WTC11 (cell line): ENCODE measurements at regions not wholly inside any gene's neighbourhood (a gene's known extent, or its start where the extent isn't known, plus 50 kb on each side); places are given as distances from the start of the nearest gene placed in this dataset.
"Not testable (repeated sequence)": the region's sequence is repeated elsewhere in the genome, so short reads cannot be mapped to it uniquely, and the experiment has no call there.

ENCODE experiments used
- ATAC-seq: fragments of 200-7000 bp; cut with Tn5 transposase; 2 replicates; pipeline ENCODE4 v1.10.0; 2021; ENCODE audit warnings: mild to moderate bottlenecking, moderate library complexity
- CTCF ChIA-PET: fragments of 300-600 bp; sonication (Branson Sonifier 250); formaldehyde crosslinking; loops from one replicate; lab custom pipeline; 2021; ENCODE audit warnings: antibody characterized with exemption; lab: Charles Lee
- POLR2A ChIA-PET: fragments of 350-600 bp; sonication (Branson Sonifier 250); formaldehyde crosslinking; loops from one replicate; lab custom pipeline; 2021; ENCODE audit warnings: antibody characterized with exemption; lab: Charles Lee
- DNase-seq: peaks from one replicate; pipeline ENCODE4 v3.0.0; 2021; ENCODE audit warnings: low spot score
- H3K27ac Mint-ChIP-seq: 2 replicates; pipeline ENCODE4 v1.8.0; 2021; ENCODE audit warnings: mixed read lengths
- H3K27me3 Mint-ChIP-seq: 2 replicates; pipeline ENCODE4 v1.8.0; 2021; ENCODE audit warnings: low read depth, mild to moderate bottlenecking, moderate library complexity, mixed read lengths
- H3K36me3 Mint-ChIP-seq: 2 replicates; pipeline ENCODE4 v1.8.0; 2021; ENCODE audit warnings: mixed read lengths
- H3K4me1 Mint-ChIP-seq: 2 replicates; pipeline ENCODE4 v1.8.0; 2022; ENCODE audit warnings: mixed read lengths
- H3K4me3 Mint-ChIP-seq: 2 replicates; pipeline ENCODE4 v1.8.0; 2021; ENCODE audit warnings: mild to moderate bottlenecking, moderate library complexity, mixed read lengths
- H3K9me3 Mint-ChIP-seq: 2 replicates; pipeline ENCODE4 v1.8.0; 2021; ENCODE audit warnings: mixed read lengths
- ATF3 ChIP-seq: sonication (generic); formaldehyde crosslinking; conservative IDR thresholded peaks from 2 replicates; pipeline ENCODE4 v1.8.1; 2022; ENCODE audit warnings: mild to moderate bottlenecking, missing genetic modification reagents
- E2F1 ChIP-seq: sonication (generic); formaldehyde crosslinking; IDR thresholded peaks from 2 replicates; pipeline ENCODE4 v1.8.0; 2022; ENCODE audit warnings: mild to moderate bottlenecking, missing genetic modification reagents
- E2F5 ChIP-seq: sonication (generic); formaldehyde crosslinking; IDR thresholded peaks from 2 replicates; pipeline ENCODE4 v1.8.1; 2022; ENCODE audit warnings: mild to moderate bottlenecking, moderate library complexity, missing genetic modification reagents
- ESRRA ChIP-seq: sonication (generic); formaldehyde crosslinking; IDR thresholded peaks from 2 replicates; pipeline ENCODE4 v1.8.1; 2022; ENCODE audit warnings: mild to moderate bottlenecking, missing genetic modification reagents, borderline replicate concordance
- ETV6 ChIP-seq: sonication (generic); formaldehyde crosslinking; IDR thresholded peaks from 2 replicates; pipeline ENCODE4 v1.8.1; 2022; ENCODE audit warnings: mild to moderate bottlenecking, missing genetic modification reagents
- FOXP1 ChIP-seq: sonication (generic); formaldehyde crosslinking; IDR thresholded peaks from 2 replicates; pipeline ENCODE4 v1.8.0; 2022; ENCODE audit warnings: missing genetic modification reagents, mild to moderate bottlenecking, moderate library complexity, borderline replicate concordance
- GTF2I ChIP-seq: fragments of 250-450 bp; sonication (Bioruptor Pico); conservative IDR thresholded peaks from 2 replicates; pipeline ENCODE4 v1.4.0; 2021; ENCODE audit warnings: mild to moderate bottlenecking
- HMGXB4 ChIP-seq: sonication (generic); formaldehyde crosslinking; IDR thresholded peaks from 2 replicates; pipeline ENCODE4 v1.8.1; 2023; ENCODE audit warnings: mild to moderate bottlenecking, moderate library complexity, missing genetic modification reagents
- IRF1 ChIP-seq: sonication (generic); formaldehyde crosslinking; IDR thresholded peaks from 2 replicates; pipeline ENCODE4 v1.8.0; 2023; ENCODE audit warnings: missing genetic modification reagents
- MAX ChIP-seq: sonication (generic); formaldehyde crosslinking; IDR thresholded peaks from 2 replicates; pipeline ENCODE4 v1.8.0; 2022; ENCODE audit warnings: mild to moderate bottlenecking, missing genetic modification reagents
- MYBL2 ChIP-seq: sonication (generic); formaldehyde crosslinking; IDR thresholded peaks from 2 replicates; pipeline ENCODE4 v1.8.1; 2023; ENCODE audit warnings: mild to moderate bottlenecking, moderate library complexity, missing genetic modification reagents
- NR2C2 ChIP-seq: sonication (generic); formaldehyde crosslinking; IDR thresholded peaks from 2 replicates; pipeline ENCODE4 v1.8.0; 2022; ENCODE audit warnings: mild to moderate bottlenecking, missing genetic modification reagents
- PREB ChIP-seq: sonication (generic); formaldehyde crosslinking; IDR thresholded peaks from 2 replicates; pipeline ENCODE4 v1.8.1; 2022; ENCODE audit warnings: mild to moderate bottlenecking, missing genetic modification reagents, moderate library complexity, borderline replicate concordance
- SOX15 ChIP-seq: fragments of 250-450 bp; sonication (Bioruptor Pico); IDR thresholded peaks from 2 replicates; pipeline ENCODE4 v1.9.0; 2021; ENCODE audit warnings: mild to moderate bottlenecking
- SP1 ChIP-seq: sonication (generic); formaldehyde crosslinking; conservative IDR thresholded peaks from 2 replicates; pipeline ENCODE4 v1.8.1; 2022; ENCODE audit warnings: missing genetic modification reagents
- TCF7 ChIP-seq: sonication (generic); formaldehyde crosslinking; IDR thresholded peaks from 2 replicates; pipeline ENCODE4 v1.8.0; 2022; ENCODE audit warnings: mild to moderate bottlenecking, low read depth, missing genetic modification reagents, moderate library complexity
- ZBTB21 ChIP-seq: sonication (generic); formaldehyde crosslinking; IDR thresholded peaks from 2 replicates; pipeline ENCODE4 v1.8.1; 2023; ENCODE audit warnings: mild to moderate bottlenecking, missing genetic modification reagents, borderline replicate concordance
- ZNF121 ChIP-seq: sonication (generic); formaldehyde crosslinking; IDR thresholded peaks from 2 replicates; pipeline ENCODE4 v1.8.0; 2023; ENCODE audit warnings: missing genetic modification reagents
- ZNF281 ChIP-seq: sonication (generic); formaldehyde crosslinking; IDR thresholded peaks from 2 replicates; pipeline ENCODE4 v1.8.0; 2023; ENCODE audit warnings: mild to moderate bottlenecking, missing genetic modification reagents
- ZNF317 ChIP-seq: sonication (generic); formaldehyde crosslinking; IDR thresholded peaks from 2 replicates; pipeline ENCODE4 v1.8.1; 2023; ENCODE audit warnings: low read depth, mild to moderate bottlenecking, moderate library complexity, missing genetic modification reagents, borderline replicate concordance
- ZNF416 ChIP-seq: fragments of 250-450 bp; sonication (Bioruptor Pico); IDR thresholded peaks from 2 replicates; pipeline ENCODE4 v1.9.0; 2021; ENCODE audit warnings: mild to moderate bottlenecking, inconsistent platforms
- ZSCAN18 ChIP-seq: fragments of 250-450 bp; sonication (Bioruptor Pico); IDR thresholded peaks from 2 replicates; pipeline ENCODE4 v2.1.2; 2022; ENCODE audit warnings: mild to moderate bottlenecking, moderate library complexity

- no peak for TF ChIP-seq ZSCAN18 (CRISPR knock-in tag)
- TF ChIP-seq E2F1 (CRISPR knock-in tag) = no peak
- no peak for TF ChIP-seq MAX
- no peak for TF ChIP-seq GTF2I (CRISPR knock-in tag)
- no peak for TF ChIP-seq HMGXB4 (CRISPR knock-in tag)
- TF ChIP-seq ZNF317 = no peak
Observed at GRCh38 chr7:76146374-76146773, 55.3 kb upstream of the SRRM3 start (continued).

- H3K4me3 Mint-ChIP-seq, H3K4me1 Mint-ChIP-seq, ATAC-seq, POLR2A ChIA-PET, H3K27ac Mint-ChIP-seq, H3K27me3 Mint-ChIP-seq, DNase-seq, H3K9me3 Mint-ChIP-seq, H3K36me3 Mint-ChIP-seq: not testable (repeated sequence)
- CTCF ChIA-PET = interaction anchor here (0.6 to 1.0 kb wide), 2 partner anchors 80 to 111 kb away, joined by 3 to 5 read pairs; no protein-coding TSS in a partner anchor
Observed at GRCh38 chr7:76148947-76149346, 52.7 kb upstream of the SRRM3 start.

GRCh38 chr7:76149847-76150691, 51.6 kb upstream of the SRRM3 start:
- POLR2A ChIA-PET = no interaction called here
- H3K4me3 Mint-ChIP-seq = no peak overlapping the region
- TF ChIP-seq ESRRA (CRISPR knock-in tag) = no peak
- no peak for TF ChIP-seq E2F5 (CRISPR knock-in tag)
- no peak for TF ChIP-seq ETV6 (CRISPR knock-in tag)
- no peak for TF ChIP-seq IRF1 (CRISPR knock-in tag)
- TF ChIP-seq SP1 (CRISPR knock-in tag) = no peak
- no peak for TF ChIP-seq ZNF416 (CRISPR knock-in tag)
- TF ChIP-seq SOX15 (CRISPR knock-in tag) = no peak
- TF ChIP-seq NR2C2 (CRISPR knock-in tag) = no peak
- TF ChIP-seq PREB (CRISPR knock-in tag) = no peak
- TF ChIP-seq TCF7 (CRISPR knock-in tag) = no peak
- no peak for TF ChIP-seq MYBL2 (CRISPR knock-in tag)
- TF ChIP-seq ZNF281 = no peak
- TF ChIP-seq ZBTB21 = no peak
- no peak for TF ChIP-seq FOXP1 (CRISPR knock-in tag)
- no peak for TF ChIP-seq ZNF121 (CRISPR knock-in tag)
- TF ChIP-seq ATF3 = no peak

More at GRCh38 chr7:76149847-76150691, 51.6 kb upstream of the SRRM3 start:
- ATAC-seq (peak; percentile 36), DNase-seq (no peak)
- CTCF ChIA-PET = interaction anchor here (0.6 to 1.0 kb wide), 2 partner anchors 81 to 110 kb away, joined by 3 to 5 read pairs; no protein-coding TSS in a partner anchor
- peaks cover 9% of the 10 kb centered on the region for H3K4me1 Mint-ChIP-seq
- peak overlapping the region; percentile 63; the same call in 1 of the 2 replicates for H3K27ac Mint-ChIP-seq
- no peaks in the 10 kb centered on the region for H3K27me3 Mint-ChIP-seq
- no peaks in the 10 kb centered on the region for H3K36me3 Mint-ChIP-seq
- no peaks in the 10 kb centered on the region for H3K9me3 Mint-ChIP-seq
